ENCODE measurements at regions not wholly inside any gene's neighbourhood (a gene's known extent, or its start where the extent isn't known, plus 50 kb on each side); places are given as distances from the start of the nearest gene placed in this dataset.
"Not testable (repeated sequence)": the region's sequence is repeated elsewhere in the genome, so short reads cannot be mapped to it uniquely, and the experiment has no call there.

GRCh38 chr3:94647131-94647530 lies 584.3 kb downstream of the NSUN3 start:
- Mint-ChIP-seq H3K27ac (no peak overlapping the region), H3K36me3 (no peaks in the 10 kb centered on the region), H3K27me3 (no peaks in the 10 kb centered on the region), H3K9me3 (peaks cover 5% of the 10 kb centered on the region), H3K4me3 (no peak overlapping the region), H3K4me1 (no peaks in the 10 kb centered on the region)
- POLR2A ChIA-PET: no interaction called here
- DNase-seq (no peak), ATAC-seq (ENCODE audit: low read depth) (no peak)

- ATAC-seq (ENCODE audit: low read depth); POLR2A ChIA-PET; H3K27me3 Mint-ChIP-seq; H3K36me3 Mint-ChIP-seq; H3K4me3 Mint-ChIP-seq; DNase-seq; H3K4me1 Mint-ChIP-seq; H3K27ac Mint-ChIP-seq: not testable (repeated sequence)
- peaks cover 10% of the 10 kb centered on the region for H3K9me3 Mint-ChIP-seq
These were observed 585.7 kb downstream of the NSUN3 start for GRCh38 chr3:94648270-94649180.

GRCh38 chr3:94654096-94654495 lies 591.2 kb downstream of the NSUN3 start:
- ATAC-seq (ENCODE audit: low read depth): no peak
- Mint-ChIP-seq H3K4me3 (no peak overlapping the region), H3K27me3 (no peaks in the 10 kb centered on the region), H3K27ac (no peak overlapping the region), H3K4me1 (no peaks in the 10 kb centered on the region), H3K9me3 (peaks cover 10% of the 10 kb centered on the region), H3K36me3 (no peaks in the 10 kb centered on the region)
- POLR2A ChIA-PET: no interaction called here
- no peak for DNase-seq

- DNase-seq (no peak), ATAC-seq (ENCODE audit: low read depth) (no peak)
- POLR2A ChIA-PET: no interaction called here
- Mint-ChIP-seq H3K4me1 (no peaks in the 10 kb centered on the region), H3K27me3 (no peaks in the 10 kb centered on the region), H3K36me3 (no peaks in the 10 kb centered on the region), H3K9me3 (no peaks in the 10 kb centered on the region), H3K4me3 (no peak overlapping the region), H3K27ac (no peak overlapping the region)
These were observed 603.1 kb downstream of the NSUN3 start for GRCh38 chr3:94665922-94666321.

- Mint-ChIP-seq H3K27me3 (no peaks in the 10 kb centered on the region), H3K27ac (no peak overlapping the region), H3K4me3 (no peak overlapping the region), H3K4me1 (no peaks in the 10 kb centered on the region), H3K36me3 (no peaks in the 10 kb centered on the region), H3K9me3 (peaks cover 1% of the 10 kb centered on the region)
- no peak for ATAC-seq (ENCODE audit: low read depth)
- POLR2A ChIA-PET: no interaction called here
- no peak for DNase-seq
These were observed 608.2 kb downstream of the NSUN3 start for GRCh38 chr3:94671078-94671477.

- no peak for DNase-seq
- H3K27me3 Mint-ChIP-seq: no peaks in the 10 kb centered on the region
- H3K4me3 Mint-ChIP-seq: no peak overlapping the region
- POLR2A ChIA-PET: no interaction called here
- H3K27ac Mint-ChIP-seq: no peak overlapping the region
- no peaks in the 10 kb centered on the region for H3K4me1 Mint-ChIP-seq
- no peaks in the 10 kb centered on the region for H3K36me3 Mint-ChIP-seq
- H3K9me3 Mint-ChIP-seq: peaks cover 7% of the 10 kb centered on the region
- no peak for ATAC-seq (ENCODE audit: low read depth)
These were observed 611.0 kb downstream of the NSUN3 start for GRCh38 chr3:94673876-94674275.

- Mint-ChIP-seq H3K9me3 (peaks cover 4% of the 10 kb centered on the region), H3K4me1 (no peaks in the 10 kb centered on the region), H3K36me3 (no peaks in the 10 kb centered on the region), H3K27ac (no peak overlapping the region), H3K27me3 (no peaks in the 10 kb centered on the region), H3K4me3 (no peak overlapping the region)
- POLR2A ChIA-PET: interaction anchor here (0.7 kb wide), 1 partner anchor 27 kb away, joined by 3 read pairs; no protein-coding TSS in a partner anchor
- ATAC-seq (ENCODE audit: low read depth): no peak
- no peak for DNase-seq
These were observed 623.3 kb downstream of the NSUN3 start for GRCh38 chr3:94686208-94686607.

- H3K4me3 Mint-ChIP-seq: no peak overlapping the region
- POLR2A ChIA-PET: no interaction called here
- DNase-seq (no peak), ATAC-seq (ENCODE audit: low read depth) (no peak)
- H3K4me1 Mint-ChIP-seq: no peaks in the 10 kb centered on the region
- H3K36me3 Mint-ChIP-seq: no peaks in the 10 kb centered on the region
- no peak overlapping the region for H3K27ac Mint-ChIP-seq
- H3K27me3 Mint-ChIP-seq: no peaks in the 10 kb centered on the region
- peaks cover 5% of the 10 kb centered on the region for H3K9me3 Mint-ChIP-seq
These were observed 631.3 kb downstream of the NSUN3 start for GRCh38 chr3:94693997-94694640.

GRCh38 chr3:94694894-94695293 lies 632.0 kb downstream of the NSUN3 start:
- Mint-ChIP-seq H3K36me3 (no peaks in the 10 kb centered on the region), H3K27me3 (no peaks in the 10 kb centered on the region), H3K27ac (no peak overlapping the region), H3K9me3 (peaks cover 6% of the 10 kb centered on the region), H3K4me3 (no peak overlapping the region), H3K4me1 (no peaks in the 10 kb centered on the region)
- ATAC-seq (ENCODE audit: low read depth): no peak
- POLR2A ChIA-PET: no interaction called here
- DNase-seq: no peak

GRCh38 chr3:94704467-94704866 lies 641.6 kb downstream of the NSUN3 start:
- Mint-ChIP-seq H3K27me3 (no peaks in the 10 kb centered on the region), H3K36me3 (no peaks in the 10 kb centered on the region), H3K9me3 (peaks cover 7% of the 10 kb centered on the region), H3K4me3 (no peak overlapping the region), H3K4me1 (no peaks in the 10 kb centered on the region), H3K27ac (no peak overlapping the region)
- ATAC-seq (ENCODE audit: low read depth) (no peak), DNase-seq (no peak)
- POLR2A ChIA-PET: no interaction called here

- peaks cover 4% of the 10 kb centered on the region for H3K9me3 Mint-ChIP-seq
- H3K36me3 Mint-ChIP-seq: no peaks in the 10 kb centered on the region
These were observed 646.5 kb downstream of the NSUN3 start for GRCh38 chr3:94709249-94709902.

GRCh38 chr3:94714194-94714593 lies 651.3 kb downstream of the NSUN3 start:
- no peak for DNase-seq
- H3K27ac Mint-ChIP-seq: no peak overlapping the region
- no peak for ATAC-seq (ENCODE audit: low read depth)
- H3K4me1 Mint-ChIP-seq: no peaks in the 10 kb centered on the region
- H3K36me3 Mint-ChIP-seq: no peaks in the 10 kb centered on the region
- H3K4me3 Mint-ChIP-seq: no peak overlapping the region
- no peaks in the 10 kb centered on the region for H3K27me3 Mint-ChIP-seq
- POLR2A ChIA-PET: no interaction called here
- H3K9me3 Mint-ChIP-seq: no peaks in the 10 kb centered on the region

More at GRCh38 chr3:94709249-94709902, 646.5 kb downstream of the NSUN3 start:
- Mint-ChIP-seq H3K27ac (no peak overlapping the region), H3K4me3 (no peak overlapping the region), H3K4me1 (no peaks in the 10 kb centered on the region), H3K27me3 (no peaks in the 10 kb centered on the region)
- POLR2A ChIA-PET: no interaction called here
- ATAC-seq (ENCODE audit: low read depth) (no peak), DNase-seq (no peak)

GRCh38 chr3:94716326-94717018 lies 653.6 kb downstream of the NSUN3 start:
- H3K27me3 Mint-ChIP-seq: no peaks in the 10 kb centered on the region
- no peaks in the 10 kb centered on the region for H3K36me3 Mint-ChIP-seq
- DNase-seq (no peak), ATAC-seq (ENCODE audit: low read depth) (no peak)
- no peak overlapping the region for H3K4me3 Mint-ChIP-seq
- H3K27ac Mint-ChIP-seq: no peak overlapping the region
- POLR2A ChIA-PET: no interaction called here
- H3K4me1 Mint-ChIP-seq: no peaks in the 10 kb centered on the region
- H3K9me3 Mint-ChIP-seq: no peaks in the 10 kb centered on the region

All from activated naive CD8-positive, alpha-beta T cell treated with anti-CD3 and anti-CD28 coated beads, Interleukin-2, amount 10 ng/mL, durations not matched to agents 7 days and 5 days (primary cell).